Kidney epithelial cell (primary cell): ENCODE measurements at regions not wholly inside any gene's neighbourhood (a gene's known extent, or its start where the extent isn't known, plus 50 kb on each side); places are given as distances from the start of the nearest gene placed in this dataset.

Source experiments
- DNase-seq: peaks from one replicate; pipeline ENCODE4 v3.0.0-alpha.2; 2010; ENCODE audit warnings: low read depth
- H3K27me3 ChIP-seq: 2 replicates; pipeline ENCODE4 v1.6.0; 2011; ENCODE audit warnings: low read length; ENCODE audit not compliant: control insufficient read depth, insufficient read depth
- H3K36me3 ChIP-seq: 2 replicates; pipeline ENCODE4 v1.5.1; 2011; ENCODE audit warnings: low read length; ENCODE audit not compliant: control insufficient read depth, insufficient read depth
- H3K4me3 ChIP-seq: 2 replicates; pipeline ENCODE4 v1.5.1; 2011; ENCODE audit warnings: low read depth, mild to moderate bottlenecking, control low read depth, low read length
- TF ChIP-seq, protein P1 (sequence below): IDR thresholded peaks from 2 replicates; pipeline ENCODE4 v1.5.1; 2011; ENCODE audit warnings: mild to moderate bottlenecking, moderate library complexity, low read length, control low read depth, inconsistent platforms; ENCODE audit not compliant: insufficient read depth, poor library complexity, severe bottlenecking

DNA sequence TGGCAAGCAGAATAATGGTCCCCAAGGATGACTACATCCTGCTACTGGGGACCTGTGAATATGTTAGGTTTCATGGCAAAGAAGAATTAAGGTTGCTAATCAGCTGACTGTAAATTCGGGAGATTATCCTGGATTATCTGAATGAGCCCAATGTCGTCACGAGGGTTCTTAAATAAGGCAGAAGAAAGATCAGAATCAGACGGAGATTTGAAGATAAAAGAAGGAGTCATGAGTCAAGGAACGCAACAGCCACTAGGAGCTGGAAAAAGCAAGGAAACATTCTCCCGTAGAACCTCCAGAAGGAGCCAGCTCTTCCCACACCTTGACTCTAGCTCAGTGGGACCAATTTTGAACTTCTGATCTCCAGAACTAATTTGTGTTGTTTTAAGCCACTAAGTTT, 82.9 kb upstream of the APBB1IP start:
- Histone ChIP-seq H3K4me3 (no peak overlapping the region), H3K27me3 (no peaks in the 10 kb centered on the region), H3K36me3 (no peaks in the 10 kb centered on the region)
- no peak for DNase-seq
- TF ChIP-seq, protein P1, sequence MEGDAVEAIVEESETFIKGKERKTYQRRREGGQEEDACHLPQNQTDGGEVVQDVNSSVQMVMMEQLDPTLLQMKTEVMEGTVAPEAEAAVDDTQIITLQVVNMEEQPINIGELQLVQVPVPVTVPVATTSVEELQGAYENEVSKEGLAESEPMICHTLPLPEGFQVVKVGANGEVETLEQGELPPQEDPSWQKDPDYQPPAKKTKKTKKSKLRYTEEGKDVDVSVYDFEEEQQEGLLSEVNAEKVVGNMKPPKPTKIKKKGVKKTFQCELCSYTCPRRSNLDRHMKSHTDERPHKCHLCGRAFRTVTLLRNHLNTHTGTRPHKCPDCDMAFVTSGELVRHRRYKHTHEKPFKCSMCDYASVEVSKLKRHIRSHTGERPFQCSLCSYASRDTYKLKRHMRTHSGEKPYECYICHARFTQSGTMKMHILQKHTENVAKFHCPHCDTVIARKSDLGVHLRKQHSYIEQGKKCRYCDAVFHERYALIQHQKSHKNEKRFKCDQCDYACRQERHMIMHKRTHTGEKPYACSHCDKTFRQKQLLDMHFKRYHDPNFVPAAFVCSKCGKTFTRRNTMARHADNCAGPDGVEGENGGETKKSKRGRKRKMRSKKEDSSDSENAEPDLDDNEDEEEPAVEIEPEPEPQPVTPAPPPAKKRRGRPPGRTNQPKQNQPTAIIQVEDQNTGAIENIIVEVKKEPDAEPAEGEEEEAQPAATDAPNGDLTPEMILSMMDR, result no peak

DNA sequence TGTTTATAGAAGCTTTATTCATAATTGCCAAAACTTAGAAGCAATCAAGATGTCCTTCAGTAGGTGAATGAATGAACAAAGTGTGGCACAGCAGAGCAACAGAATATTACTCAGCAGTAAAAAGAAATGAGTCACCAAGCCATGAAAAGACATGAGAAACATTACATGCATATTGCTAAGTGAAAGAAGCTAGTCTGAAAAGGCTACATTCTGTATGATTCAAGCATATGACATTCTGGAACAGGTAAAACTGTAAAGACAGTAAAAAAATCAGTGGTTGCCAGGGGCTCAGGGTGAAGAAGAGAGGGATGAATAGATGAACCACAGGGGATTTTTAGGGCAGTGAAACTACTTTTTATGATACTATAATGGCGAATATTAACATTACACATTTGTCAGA, 80.9 kb upstream of the APBB1IP start:
- Histone ChIP-seq H3K27me3 (no peaks in the 10 kb centered on the region), H3K4me3 (no peak overlapping the region), H3K36me3 (no peaks in the 10 kb centered on the region)
- DNase-seq, result no peak
- TF ChIP-seq, protein P1, result no peak

DNA sequence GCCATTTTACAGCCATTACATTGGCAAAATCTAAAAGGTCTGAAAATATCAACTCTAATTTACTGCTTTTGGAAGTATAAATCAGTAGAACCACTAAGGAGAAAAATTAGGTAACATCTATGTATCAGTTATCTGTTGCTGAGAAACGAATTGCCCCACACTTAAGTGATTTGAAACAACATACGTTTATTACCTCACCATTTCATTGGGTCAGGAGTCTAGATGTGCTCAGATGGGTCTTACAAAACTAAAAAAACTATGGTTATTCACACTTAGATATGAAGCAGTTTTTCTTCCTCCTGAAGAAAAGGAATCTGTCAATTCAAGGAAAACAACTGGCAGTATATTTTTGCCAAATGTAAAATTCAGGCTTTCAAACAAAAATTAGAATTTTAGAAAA, 80.1 kb upstream of the APBB1IP start:
- DNase-seq, result no peak
- no peaks in the 10 kb centered on the region for H3K36me3 ChIP-seq
- no peak overlapping the region for H3K4me3 ChIP-seq
- TF ChIP-seq, protein P1, result no peak
- H3K27me3 ChIP-seq, result no peaks in the 10 kb centered on the region

DNA sequence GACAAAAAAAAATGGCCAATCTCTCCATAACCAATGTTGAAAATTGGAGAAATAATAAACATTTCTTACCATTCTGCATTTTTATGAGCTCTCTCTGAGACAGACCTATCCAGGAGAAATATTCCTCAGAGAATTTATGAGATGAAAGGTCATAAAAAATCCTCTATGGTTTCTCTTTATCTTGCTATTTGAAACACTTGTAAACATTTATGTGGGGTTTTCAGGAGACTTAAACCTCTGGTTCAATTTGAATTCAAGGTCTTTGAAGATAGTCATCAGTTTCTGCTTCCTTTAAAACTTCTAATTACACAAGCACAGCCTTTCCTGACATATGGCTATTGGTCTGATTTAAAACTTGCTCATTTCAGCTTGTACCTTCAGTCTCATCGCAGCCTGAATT, 78.5 kb upstream of the APBB1IP start:
- no peak for DNase-seq
- Histone ChIP-seq H3K27me3 (no peaks in the 10 kb centered on the region), H3K4me3 (no peak overlapping the region), H3K36me3 (no peaks in the 10 kb centered on the region)
- TF ChIP-seq, protein P1, result no peak

DNA sequence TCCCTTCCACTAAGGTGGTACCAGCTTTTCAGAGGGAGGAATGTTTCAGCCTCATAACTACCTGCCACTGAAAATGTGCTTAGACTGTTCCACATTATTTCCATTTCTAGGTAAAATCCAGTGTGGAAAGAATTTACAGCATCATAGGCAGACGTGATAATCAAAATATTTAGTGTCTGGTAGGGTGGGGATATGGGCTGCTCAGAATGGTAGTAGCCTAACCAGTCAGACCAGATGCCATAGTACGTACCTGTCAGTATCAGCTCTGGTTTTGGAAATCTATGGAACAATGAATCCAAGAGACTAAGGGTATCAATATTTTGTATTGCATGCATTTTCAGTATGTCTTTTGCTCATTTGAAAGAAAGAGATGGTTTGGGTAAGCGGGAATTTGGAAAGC, 76.8 kb upstream of the APBB1IP start:
- no peak overlapping the region for H3K4me3 ChIP-seq
- TF ChIP-seq, protein P1, result no peak
- H3K36me3 ChIP-seq, result no peaks in the 10 kb centered on the region
- DNase-seq, result no peak
- H3K27me3 ChIP-seq, result no peaks in the 10 kb centered on the region

DNA sequence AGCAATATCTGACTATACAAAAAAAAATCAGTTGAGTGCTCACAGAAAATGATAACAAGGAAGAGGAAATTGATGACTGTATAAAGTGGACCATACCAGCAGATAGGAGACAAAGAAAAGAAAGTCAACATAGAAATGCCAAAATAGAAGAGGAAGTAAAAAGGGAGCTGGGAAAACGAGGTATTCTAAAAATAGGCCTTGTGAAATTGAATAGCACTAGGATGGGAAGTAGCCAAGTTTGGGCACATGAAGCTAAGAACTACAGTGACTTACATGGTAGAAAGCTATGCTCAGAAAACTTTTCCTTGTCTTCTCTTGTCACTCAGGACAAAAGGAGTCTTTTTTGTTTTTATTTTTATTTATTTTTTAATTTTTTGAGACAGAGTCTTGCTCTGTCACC, 76.2 kb upstream of the APBB1IP start:
- no peak overlapping the region for H3K4me3 ChIP-seq
- H3K27me3 ChIP-seq, result no peaks in the 10 kb centered on the region
- TF ChIP-seq, protein P1, result no peak
- no peak for DNase-seq
- no peaks in the 10 kb centered on the region for H3K36me3 ChIP-seq
